ENCODE measurements at regions not wholly inside any gene's neighbourhood (a gene's known extent, or its start where the extent isn't known, plus 50 kb on each side); places are given as distances from the start of the nearest gene placed in this dataset.

- no peaks in the 10 kb centered on the region for H3K27me3 ChIP-seq (ENCODE audit: insufficient read depth)
- H3K9me2 ChIP-seq (ENCODE audit: insufficient read depth): no peaks in the 10 kb centered on the region
- H2AFZ ChIP-seq: no peak overlapping the region
- Mint-ChIP-seq H3K27me3 (ENCODE audit: insufficient read depth, low read depth, poor library complexity) (no peaks in the 10 kb centered on the region), H3K36me3 (ENCODE audit: low read depth) (no peaks in the 10 kb centered on the region), H3K27ac (no peak overlapping the region), H3K4me3 (no peak overlapping the region), H3K9me3 (no peaks in the 10 kb centered on the region), H3K4me1 (no peaks in the 10 kb centered on the region)
- DNase-seq (ENCODE audit: low spot score): no peak
- no peak overlapping the region for H3K27ac ChIP-seq (ENCODE audit: low read depth)
- H4K20me1 ChIP-seq (replicated peaks; ENCODE audit: insufficient read depth): no peaks in the 10 kb centered on the region
- H3K36me3 ChIP-seq (ENCODE audit: insufficient read depth): peaks cover 3% of the 10 kb centered on the region; the same call in 1 of the 2 replicates
- H3K4me1 ChIP-seq (ENCODE audit: insufficient read depth): no peaks in the 10 kb centered on the region
- H3F3A ChIP-seq (replicated peaks; ENCODE audit: low read depth): no peaks in the 10 kb centered on the region
- no peak overlapping the region for H3K4me3 ChIP-seq
- H3K4me2 ChIP-seq: no peak overlapping the region
- TF ChIP-seq ZNF331 (CRISPR knock-in tag; IDR thresholded peaks at IDR 0.05; ENCODE audit: low read depth): no peak
- TF ChIP-seq JUNB (IDR thresholded peaks at IDR 0.05; ENCODE audit: unreplicated experiment): no peak
- TF ChIP-seq CREB1 (CRISPR knock-in tag; IDR thresholded peaks at IDR 0.05; ENCODE audit: low read depth): no peak
- TF ChIP-seq EZH2phosphoT487 (IDR thresholded peaks at IDR 0.05; ENCODE audit: unreplicated experiment): no peak
- TF ChIP-seq NANOG (IDR thresholded peaks at IDR 0.05; ENCODE audit: borderline replicate concordance): no peak
- no peak for TF ChIP-seq ZNF462 (CRISPR knock-in tag; IDR thresholded peaks at IDR 0.05)
- TF ChIP-seq EZH2 (IDR thresholded peaks at IDR 0.05; ENCODE audit: low read depth, unreplicated experiment): no peak
- TF ChIP-seq ETS1 (IDR thresholded peaks at IDR 0.05): no peak
- no peak for TF ChIP-seq STAT1 (IDR thresholded peaks at IDR 0.05; ENCODE audit: unreplicated experiment)
- TF ChIP-seq ZNF114 (CRISPR knock-in tag; IDR thresholded peaks at IDR 0.05): no peak
- TF ChIP-seq REST (IDR thresholded peaks at IDR 0.05; ENCODE audit: unreplicated experiment): no peak
- no peak for TF ChIP-seq POLR2AphosphoS5 (IDR thresholded peaks at IDR 0.05; ENCODE audit: low read depth)
- TF ChIP-seq CTCF (conservative IDR thresholded peaks at IDR 0.05; ENCODE audit: low read depth in 2 of 2): no peak
- no peaks in the 10 kb centered on the region for H3K79me2 ChIP-seq (replicated peaks; ENCODE audit: insufficient read depth)
- no peak for ATAC-seq
Measured at GRCh38 chr10:84770824-84771223, 442.4 kb downstream of the CCSER2 start.

Data from GM23338 (cell line).